Sigmoid colon (tissue), 6 donors: ENCODE measurements at regions not wholly inside any gene's neighbourhood (a gene's known extent, or its start where the extent isn't known, plus 50 kb on each side); places are given as distances from the start of the nearest gene placed in this dataset.

Source experiments
- DNase-seq: peaks from one replicate; pipeline ENCODE4 v3.0.0-alpha.2; 2019
- H3K27ac ChIP-seq, 4 donors: fragments of 200-600 bp; sonication (generic); one replicate each; pipeline ENCODE4 v1.5.1; 2016 to 2019; ENCODE audit warnings: mild to moderate bottlenecking in 1 of 4
- H3K27me3 ChIP-seq, 3 donors: fragments of 200-600 bp; sonication (generic); one replicate each; pipeline ENCODE4 v1.5.1; 2019; ENCODE audit warnings: mild to moderate bottlenecking in 1 of 3
- H3K36me3 ChIP-seq, 4 donors: fragments of 200-600 bp; sonication (generic); one replicate each; pipeline ENCODE4 v1.5.1; 2016 to 2019
- H3K4me1 ChIP-seq, 4 donors: fragments of 200-600 bp; sonication (generic); one replicate each; pipeline ENCODE4 v1.5.1; 2017 to 2019
- H3K4me3 ChIP-seq, 4 donors: fragments of 200-600 bp; sonication (generic); one replicate each; pipeline ENCODE4 v1.5.1; 2017 to 2019; ENCODE audit warnings: mild to moderate bottlenecking in 2 of 4, moderate library complexity in 1 of 4
- H3K9me3 ChIP-seq, 4 donors: fragments of 200-600 bp in 3 of 4; sonication (generic) in 3 of 4; one replicate each; pipeline versions ENCODE4 v1.5.1 to v1.6.1; 2013 to 2019
- EP300 ChIP-seq, 4 donors: sonication (generic); formaldehyde crosslinking; IDR thresholded peaks; one replicate each; pipeline ENCODE4 v1.6.1; 2017; ENCODE audit warnings: antibody characterized with exemption in 4 of 4
- POLR2A ChIP-seq, 2 donors: fragments of 450-650 bp; IDR thresholded peaks; one replicate each; pipeline ENCODE4 v1.6.1; 2016; ENCODE audit warnings: antibody characterized with exemption in 2 of 2, mild to moderate bottlenecking in 2 of 2, moderate library complexity in 2 of 2
- POLR2AphosphoS5 ChIP-seq, 4 donors: sonication (generic); formaldehyde crosslinking; IDR thresholded peaks; one replicate each; pipeline ENCODE4 v1.6.1; 2017; ENCODE audit warnings: antibody characterized with exemption in 4 of 4
- WGBS, 2 donors: extraction: QIAGEN DNeasy Blood & Tissue Kit; methylation state at CpG; one replicate each; pipeline ENCODE4 v1.1.7; 2013; 5-methylcytosine and 5-hydroxymethylcytosine counted together
- intact Hi-C: fragments of 100-400 bp; cut with DNase I; formaldehyde crosslinking; loops from one replicate; pipeline ENCODE4 v1.15.1; 2023
- TF ChIP-seq, protein P1 (sequence below), 4 experiments: fragments of 450-650 bp in 3 of 4; fragments of 200-600 bp in 1 of 4; IDR thresholded peaks; one replicate each; pipeline ENCODE4 v1.5.1; 2016 to 2019; ENCODE audit warnings: antibody characterized with exemption in 4 of 4, mild to moderate bottlenecking in 3 of 4, moderate library complexity in 2 of 4
- donor health status: healthy with polysubstance abuse.
- donor health status: healthy.

DNA sequence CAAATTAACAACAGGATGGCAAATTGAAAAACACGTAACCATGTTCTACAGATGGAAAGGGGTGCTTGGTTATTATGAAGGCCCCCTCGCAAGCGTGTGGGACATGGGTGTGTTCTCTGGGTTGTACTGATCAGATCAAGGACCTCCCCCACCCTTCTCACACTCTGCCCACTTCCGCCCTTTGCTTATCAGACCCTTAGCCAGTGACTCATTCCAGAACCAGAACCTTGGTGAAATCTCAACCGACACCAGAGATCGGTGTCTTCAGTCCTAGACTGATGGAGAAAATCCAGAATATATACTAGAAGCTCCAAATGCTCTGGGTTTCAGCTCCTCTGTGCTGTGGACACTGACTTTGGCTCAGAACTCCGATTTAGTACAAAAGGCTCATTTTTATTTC, 64.9 kb downstream of the PTTG1 start:
- Histone ChIP-seq H3K4me1 (no peaks in the 10 kb centered on the region), H3K27me3 (no peaks in the 10 kb centered on the region), H3K9me3 (no peaks in the 10 kb centered on the region), H3K36me3 (no peaks in the 10 kb centered on the region), H3K4me3 (no peak overlapping the region), H3K27ac (no peak overlapping the region)
- intact Hi-C loops: no loop called here
- WGBS, 2 donors: 86 to 88% methylated on average over 7 of the region's 7 CpGs
- DNase-seq: no peak
- no peak for TF ChIP-seq POLR2A (IDR thresholded peaks at IDR 0.05)
- TF ChIP-seq, protein P1, sequence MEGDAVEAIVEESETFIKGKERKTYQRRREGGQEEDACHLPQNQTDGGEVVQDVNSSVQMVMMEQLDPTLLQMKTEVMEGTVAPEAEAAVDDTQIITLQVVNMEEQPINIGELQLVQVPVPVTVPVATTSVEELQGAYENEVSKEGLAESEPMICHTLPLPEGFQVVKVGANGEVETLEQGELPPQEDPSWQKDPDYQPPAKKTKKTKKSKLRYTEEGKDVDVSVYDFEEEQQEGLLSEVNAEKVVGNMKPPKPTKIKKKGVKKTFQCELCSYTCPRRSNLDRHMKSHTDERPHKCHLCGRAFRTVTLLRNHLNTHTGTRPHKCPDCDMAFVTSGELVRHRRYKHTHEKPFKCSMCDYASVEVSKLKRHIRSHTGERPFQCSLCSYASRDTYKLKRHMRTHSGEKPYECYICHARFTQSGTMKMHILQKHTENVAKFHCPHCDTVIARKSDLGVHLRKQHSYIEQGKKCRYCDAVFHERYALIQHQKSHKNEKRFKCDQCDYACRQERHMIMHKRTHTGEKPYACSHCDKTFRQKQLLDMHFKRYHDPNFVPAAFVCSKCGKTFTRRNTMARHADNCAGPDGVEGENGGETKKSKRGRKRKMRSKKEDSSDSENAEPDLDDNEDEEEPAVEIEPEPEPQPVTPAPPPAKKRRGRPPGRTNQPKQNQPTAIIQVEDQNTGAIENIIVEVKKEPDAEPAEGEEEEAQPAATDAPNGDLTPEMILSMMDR (IDR thresholded peaks at IDR 0.05): no peak
- no peak for TF ChIP-seq EP300 (IDR thresholded peaks at IDR 0.05)
- no peak for TF ChIP-seq POLR2AphosphoS5 (IDR thresholded peaks at IDR 0.05)

DNA sequence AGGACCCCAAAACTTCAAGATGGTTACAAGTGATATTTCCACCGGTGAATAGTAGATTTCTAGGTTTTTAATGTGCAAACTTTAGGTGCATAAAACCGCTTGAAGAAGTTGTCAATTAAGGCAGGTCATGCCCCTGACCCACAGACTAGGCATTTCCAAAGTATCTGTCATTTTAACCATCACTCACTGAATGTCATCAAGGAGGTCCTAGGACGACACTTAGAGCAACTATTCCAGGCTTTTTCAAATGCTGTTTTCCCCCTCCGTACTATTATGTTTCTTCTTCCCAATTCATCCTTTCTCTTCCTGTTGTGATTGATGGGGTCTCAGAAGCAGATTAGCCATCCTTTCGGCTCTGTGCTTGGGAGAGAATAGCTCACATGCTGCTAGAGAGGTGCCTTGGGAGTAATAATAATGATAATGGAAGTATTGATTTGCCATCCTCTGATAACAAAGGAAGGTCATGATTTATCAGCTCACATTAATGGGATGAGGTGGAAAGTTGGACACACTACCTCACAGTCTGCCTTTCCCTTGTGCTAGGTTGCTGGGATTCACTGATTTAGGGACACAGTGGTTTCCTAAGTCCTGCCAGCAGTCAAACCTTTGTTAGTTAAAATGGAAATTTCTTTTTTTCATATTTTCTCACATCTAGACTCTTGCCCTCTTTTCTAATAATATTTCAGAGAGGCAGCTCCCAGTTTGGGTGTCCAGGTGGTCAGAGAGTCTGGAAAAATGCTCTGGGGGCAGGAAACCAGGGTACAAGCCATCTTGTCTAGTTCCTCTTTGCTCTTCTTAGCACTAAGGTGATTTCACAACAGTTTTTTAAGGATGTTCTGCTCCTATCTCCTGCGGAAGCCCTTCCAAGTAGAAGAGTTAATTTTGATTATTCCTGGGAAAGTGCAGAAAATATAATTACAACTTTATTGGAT, 67.0 kb downstream of the PTTG1 start:
- WGBS, 2 donors: 87 to 93% methylated on average over 6 of the region's 6 CpGs
- Histone ChIP-seq H3K4me1 (no peaks in the 10 kb centered on the region), H3K27me3 (no peaks in the 10 kb centered on the region), H3K4me3 (no peak overlapping the region), H3K9me3 (no peaks in the 10 kb centered on the region), H3K36me3 (no peaks in the 10 kb centered on the region), H3K27ac (no peak overlapping the region)
- no peak for DNase-seq
- intact Hi-C loops: no loop called here
- no peak for TF ChIP-seq EP300 (IDR thresholded peaks at IDR 0.05)
- TF ChIP-seq, protein P1 (IDR thresholded peaks at IDR 0.05): no peak
- no peak for TF ChIP-seq POLR2A (IDR thresholded peaks at IDR 0.05)
- TF ChIP-seq POLR2AphosphoS5 (IDR thresholded peaks at IDR 0.05): no peak

DNA sequence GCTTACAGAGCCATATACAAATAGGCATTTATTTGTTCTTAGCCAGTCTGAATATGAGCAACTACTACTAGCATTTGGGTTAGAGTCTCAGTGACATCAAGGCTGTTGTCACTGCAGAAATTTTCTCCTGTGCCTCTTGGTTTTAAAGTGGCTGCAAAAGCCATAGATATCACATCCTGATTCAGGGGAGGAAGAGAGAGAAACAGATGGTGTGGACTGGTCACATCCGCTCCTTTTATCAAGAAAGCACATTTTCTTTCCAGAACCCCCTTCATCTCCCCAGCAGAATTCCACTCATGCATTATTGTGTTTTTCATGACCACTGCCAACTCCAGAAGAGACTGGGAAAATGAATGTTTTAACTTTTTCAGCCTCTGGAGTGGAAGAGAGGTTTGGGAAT, 69.8 kb downstream of the PTTG1 start:
- Histone ChIP-seq H3K27me3 (peaks cover 0 to 3% (median 0%) of the 10 kb centered on the region in 3 donors), H3K4me3 (no peak overlapping the region), H3K9me3 (no peaks in the 10 kb centered on the region), H3K27ac (no peak overlapping the region), H3K36me3 (no peaks in the 10 kb centered on the region), H3K4me1 (no peaks in the 10 kb centered on the region)
- no peak for DNase-seq
- no peak for TF ChIP-seq POLR2AphosphoS5 (IDR thresholded peaks at IDR 0.05)
- TF ChIP-seq, protein P1 (IDR thresholded peaks at IDR 0.05): no peak
- TF ChIP-seq POLR2A (IDR thresholded peaks at IDR 0.05): no peak
- no peak for TF ChIP-seq EP300 (IDR thresholded peaks at IDR 0.05)
- WGBS, 2 donors: 97 to 98% methylated on average over 1 of the region's 1 CpG
- intact Hi-C loops: no loop called here

DNA sequence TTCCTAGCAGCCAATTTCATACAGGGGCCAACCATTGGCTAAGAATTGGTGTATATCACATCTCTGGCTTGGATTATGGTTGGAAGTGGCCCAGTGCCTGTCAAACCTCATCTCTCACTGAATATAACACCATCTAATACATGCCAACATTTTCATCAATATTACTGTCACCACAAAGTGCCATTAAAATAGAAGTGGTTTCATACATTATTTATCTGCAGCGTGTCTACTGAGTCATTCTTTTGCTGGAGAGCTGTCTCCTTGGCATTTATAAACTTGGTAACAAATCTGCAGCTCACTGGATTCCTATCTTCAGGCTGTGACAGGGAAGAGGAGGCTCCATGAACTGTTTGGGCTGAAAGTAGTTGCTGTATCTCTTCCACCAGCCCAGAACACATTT, 70.9 kb downstream of the PTTG1 start:
- TF ChIP-seq EP300 (IDR thresholded peaks at IDR 0.05) (no peak), POLR2A (IDR thresholded peaks at IDR 0.05) (no peak), POLR2AphosphoS5 (IDR thresholded peaks at IDR 0.05) (no peak)
- TF ChIP-seq, protein P1 (IDR thresholded peaks at IDR 0.05): no peak

More for the DNA sequence above, 70.9 kb downstream of the PTTG1 start:
- Histone ChIP-seq H3K27me3 (peaks cover 0 to 3% (median 0%) of the 10 kb centered on the region in 3 donors), H3K27ac (no peak overlapping the region), H3K9me3 (no peaks in the 10 kb centered on the region), H3K4me1 (no peaks in the 10 kb centered on the region), H3K4me3 (no peak overlapping the region), H3K36me3 (no peaks in the 10 kb centered on the region)
- WGBS, 2 donors: 71 to 83% methylated on average over 1 of the region's 1 CpG
- intact Hi-C loops: no loop called here
- DNase-seq: no peak
